ENCODE measurements at regions not wholly inside any gene's neighbourhood (a gene's known extent, or its start where the extent isn't known, plus 50 kb on each side); places are given as distances from the start of the nearest gene placed in this dataset.

GRCh38 chr5:18243846-18244245 lies 609.6 kb downstream of the TAF11L14 start (continued):
- TF ChIP-seq, protein P1, sequence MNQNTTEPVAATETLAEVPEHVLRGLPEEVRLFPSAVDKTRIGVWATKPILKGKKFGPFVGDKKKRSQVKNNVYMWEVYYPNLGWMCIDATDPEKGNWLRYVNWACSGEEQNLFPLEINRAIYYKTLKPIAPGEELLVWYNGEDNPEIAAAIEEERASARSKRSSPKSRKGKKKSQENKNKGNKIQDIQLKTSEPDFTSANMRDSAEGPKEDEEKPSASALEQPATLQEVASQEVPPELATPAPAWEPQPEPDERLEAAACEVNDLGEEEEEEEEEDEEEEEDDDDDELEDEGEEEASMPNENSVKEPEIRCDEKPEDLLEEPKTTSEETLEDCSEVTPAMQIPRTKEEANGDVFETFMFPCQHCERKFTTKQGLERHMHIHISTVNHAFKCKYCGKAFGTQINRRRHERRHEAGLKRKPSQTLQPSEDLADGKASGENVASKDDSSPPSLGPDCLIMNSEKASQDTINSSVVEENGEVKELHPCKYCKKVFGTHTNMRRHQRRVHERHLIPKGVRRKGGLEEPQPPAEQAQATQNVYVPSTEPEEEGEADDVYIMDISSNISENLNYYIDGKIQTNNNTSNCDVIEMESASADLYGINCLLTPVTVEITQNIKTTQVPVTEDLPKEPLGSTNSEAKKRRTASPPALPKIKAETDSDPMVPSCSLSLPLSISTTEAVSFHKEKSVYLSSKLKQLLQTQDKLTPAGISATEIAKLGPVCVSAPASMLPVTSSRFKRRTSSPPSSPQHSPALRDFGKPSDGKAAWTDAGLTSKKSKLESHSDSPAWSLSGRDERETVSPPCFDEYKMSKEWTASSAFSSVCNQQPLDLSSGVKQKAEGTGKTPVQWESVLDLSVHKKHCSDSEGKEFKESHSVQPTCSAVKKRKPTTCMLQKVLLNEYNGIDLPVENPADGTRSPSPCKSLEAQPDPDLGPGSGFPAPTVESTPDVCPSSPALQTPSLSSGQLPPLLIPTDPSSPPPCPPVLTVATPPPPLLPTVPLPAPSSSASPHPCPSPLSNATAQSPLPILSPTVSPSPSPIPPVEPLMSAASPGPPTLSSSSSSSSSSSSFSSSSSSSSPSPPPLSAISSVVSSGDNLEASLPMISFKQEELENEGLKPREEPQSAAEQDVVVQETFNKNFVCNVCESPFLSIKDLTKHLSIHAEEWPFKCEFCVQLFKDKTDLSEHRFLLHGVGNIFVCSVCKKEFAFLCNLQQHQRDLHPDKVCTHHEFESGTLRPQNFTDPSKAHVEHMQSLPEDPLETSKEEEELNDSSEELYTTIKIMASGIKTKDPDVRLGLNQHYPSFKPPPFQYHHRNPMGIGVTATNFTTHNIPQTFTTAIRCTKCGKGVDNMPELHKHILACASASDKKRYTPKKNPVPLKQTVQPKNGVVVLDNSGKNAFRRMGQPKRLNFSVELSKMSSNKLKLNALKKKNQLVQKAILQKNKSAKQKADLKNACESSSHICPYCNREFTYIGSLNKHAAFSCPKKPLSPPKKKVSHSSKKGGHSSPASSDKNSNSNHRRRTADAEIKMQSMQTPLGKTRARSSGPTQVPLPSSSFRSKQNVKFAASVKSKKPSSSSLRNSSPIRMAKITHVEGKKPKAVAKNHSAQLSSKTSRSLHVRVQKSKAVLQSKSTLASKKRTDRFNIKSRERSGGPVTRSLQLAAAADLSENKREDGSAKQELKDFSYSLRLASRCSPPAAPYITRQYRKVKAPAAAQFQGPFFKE (tag by site-specific recombination; IDR thresholded peaks at IDR 0.05; ENCODE audit: borderline replicate concordance) = no peak
- TF ChIP-seq YY1 (tag by site-specific recombination; IDR thresholded peaks at IDR 0.05) = no peak
- no peak for TF ChIP-seq ZNF23 (tag by site-specific recombination; IDR thresholded peaks at IDR 0.05; ENCODE audit: borderline replicate concordance)
- TF ChIP-seq INSM2 (tag by site-specific recombination; IDR thresholded peaks at IDR 0.05) = no peak
- no peak for TF ChIP-seq ZFP3 (tag by site-specific recombination; IDR thresholded peaks at IDR 0.05; ENCODE audit: low read depth)
- no peak for TF ChIP-seq ZNF202 (tag by site-specific recombination; IDR thresholded peaks at IDR 0.05; ENCODE audit: borderline replicate concordance)
- no peak for TF ChIP-seq ZNF335 (tag by site-specific recombination; conservative IDR thresholded peaks at IDR 0.05)
- no peak for TF ChIP-seq ZNF501 (tag by site-specific recombination; IDR thresholded peaks at IDR 0.05)
- no peak for TF ChIP-seq ZNF112 (tag by site-specific recombination; IDR thresholded peaks at IDR 0.05)
- TF ChIP-seq HOXA7 (CRISPR knock-in tag; IDR thresholded peaks at IDR 0.05; ENCODE audit: borderline replicate concordance) = no peak
- TF ChIP-seq ZNF624 (tag by site-specific recombination; IDR thresholded peaks at IDR 0.05) = no peak
- no peak for TF ChIP-seq ZXDB (tag by site-specific recombination; IDR thresholded peaks at IDR 0.05)
- TF ChIP-seq ZNF311 (tag by site-specific recombination; IDR thresholded peaks at IDR 0.05; ENCODE audit: borderline replicate concordance) = no peak
- TF ChIP-seq, protein P2, sequence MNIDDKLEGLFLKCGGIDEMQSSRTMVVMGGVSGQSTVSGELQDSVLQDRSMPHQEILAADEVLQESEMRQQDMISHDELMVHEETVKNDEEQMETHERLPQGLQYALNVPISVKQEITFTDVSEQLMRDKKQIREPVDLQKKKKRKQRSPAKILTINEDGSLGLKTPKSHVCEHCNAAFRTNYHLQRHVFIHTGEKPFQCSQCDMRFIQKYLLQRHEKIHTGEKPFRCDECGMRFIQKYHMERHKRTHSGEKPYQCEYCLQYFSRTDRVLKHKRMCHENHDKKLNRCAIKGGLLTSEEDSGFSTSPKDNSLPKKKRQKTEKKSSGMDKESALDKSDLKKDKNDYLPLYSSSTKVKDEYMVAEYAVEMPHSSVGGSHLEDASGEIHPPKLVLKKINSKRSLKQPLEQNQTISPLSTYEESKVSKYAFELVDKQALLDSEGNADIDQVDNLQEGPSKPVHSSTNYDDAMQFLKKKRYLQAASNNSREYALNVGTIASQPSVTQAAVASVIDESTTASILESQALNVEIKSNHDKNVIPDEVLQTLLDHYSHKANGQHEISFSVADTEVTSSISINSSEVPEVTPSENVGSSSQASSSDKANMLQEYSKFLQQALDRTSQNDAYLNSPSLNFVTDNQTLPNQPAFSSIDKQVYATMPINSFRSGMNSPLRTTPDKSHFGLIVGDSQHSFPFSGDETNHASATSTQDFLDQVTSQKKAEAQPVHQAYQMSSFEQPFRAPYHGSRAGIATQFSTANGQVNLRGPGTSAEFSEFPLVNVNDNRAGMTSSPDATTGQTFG (tag by site-specific recombination; IDR thresholded peaks at IDR 0.05; ENCODE audit: borderline replicate concordance) = no peak

- POLR2A ChIA-PET = no interaction called here
- CTCF ChIA-PET = no interaction called here
- H3K4me1 ChIP-seq (ENCODE audit: control insufficient read depth, insufficient read depth, low read length) = no peaks in the 10 kb centered on the region
Measured at GRCh38 chr5:18244309-18244708, 610.0 kb downstream of the TAF11L14 start.

More at GRCh38 chr5:18244309-18244708, 610.0 kb downstream of the TAF11L14 start:
- H3K4me3 ChIP-seq (ENCODE audit: low read depth, low read length) = no peak overlapping the region
- H3K9me3 ChIP-seq (ENCODE audit: control insufficient read depth, insufficient read depth, low read depth, low read length) = no peaks in the 10 kb centered on the region
- H3K27ac ChIP-seq (ENCODE audit: extremely low read depth, low read depth, low read length) = no peak overlapping the region
- TF ChIP-seq ZNF37A (tag by site-specific recombination; IDR thresholded peaks at IDR 0.05) (no peak), ZBTB26 (tag by site-specific recombination; optimal IDR thresholded peaks at IDR 0.05) (no peak)
- H3K36me3 ChIP-seq (ENCODE audit: control insufficient read depth in 2 of 2, insufficient read depth in 1 of 2, low read length in 2 of 2) = no peaks in the 10 kb centered on the region

Data from HEK293 (cell line).